ENCODE measurements at regions not wholly inside any gene's neighbourhood (a gene's known extent, or its start where the extent isn't known, plus 50 kb on each side); places are given as distances from the start of the nearest gene placed in this dataset.

GRCh38 chr17:71828182-71828596 lies 292.6 kb upstream of the SOX9 start:
- no peak overlapping the region for H3K27ac Mint-ChIP-seq (ENCODE audit: unreplicated experiment)
- BruUV-seq (replicated peaks), result no TSS peak
- no peaks in the 10 kb centered on the region for H3K9me3 Mint-ChIP-seq (ENCODE audit: low read depth, unreplicated experiment)
- H3K4me1 Mint-ChIP-seq (ENCODE audit: low read depth, unreplicated experiment), result no peaks in the 10 kb centered on the region
- TF ChIP-seq, protein P1, sequence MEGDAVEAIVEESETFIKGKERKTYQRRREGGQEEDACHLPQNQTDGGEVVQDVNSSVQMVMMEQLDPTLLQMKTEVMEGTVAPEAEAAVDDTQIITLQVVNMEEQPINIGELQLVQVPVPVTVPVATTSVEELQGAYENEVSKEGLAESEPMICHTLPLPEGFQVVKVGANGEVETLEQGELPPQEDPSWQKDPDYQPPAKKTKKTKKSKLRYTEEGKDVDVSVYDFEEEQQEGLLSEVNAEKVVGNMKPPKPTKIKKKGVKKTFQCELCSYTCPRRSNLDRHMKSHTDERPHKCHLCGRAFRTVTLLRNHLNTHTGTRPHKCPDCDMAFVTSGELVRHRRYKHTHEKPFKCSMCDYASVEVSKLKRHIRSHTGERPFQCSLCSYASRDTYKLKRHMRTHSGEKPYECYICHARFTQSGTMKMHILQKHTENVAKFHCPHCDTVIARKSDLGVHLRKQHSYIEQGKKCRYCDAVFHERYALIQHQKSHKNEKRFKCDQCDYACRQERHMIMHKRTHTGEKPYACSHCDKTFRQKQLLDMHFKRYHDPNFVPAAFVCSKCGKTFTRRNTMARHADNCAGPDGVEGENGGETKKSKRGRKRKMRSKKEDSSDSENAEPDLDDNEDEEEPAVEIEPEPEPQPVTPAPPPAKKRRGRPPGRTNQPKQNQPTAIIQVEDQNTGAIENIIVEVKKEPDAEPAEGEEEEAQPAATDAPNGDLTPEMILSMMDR (IDR thresholded peaks at IDR 0.05; ENCODE audit: unreplicated experiment), result no peak
- H3K4me3 Mint-ChIP-seq (ENCODE audit: low read depth, unreplicated experiment), result no peak overlapping the region
- DNase-seq, result no peak
- CTCF ChIA-PET, result no interaction called here
- H3K36me3 Mint-ChIP-seq (ENCODE audit: insufficient read depth, unreplicated experiment), result no peaks in the 10 kb centered on the region
- peaks cover 51% of the 10 kb centered on the region for H3K27me3 Mint-ChIP-seq (ENCODE audit: unreplicated experiment)
- intact Hi-C loops (cut with micrococcal nuclease; ENCODE audit: unreplicated experiment), result no loop called here

DNA sequence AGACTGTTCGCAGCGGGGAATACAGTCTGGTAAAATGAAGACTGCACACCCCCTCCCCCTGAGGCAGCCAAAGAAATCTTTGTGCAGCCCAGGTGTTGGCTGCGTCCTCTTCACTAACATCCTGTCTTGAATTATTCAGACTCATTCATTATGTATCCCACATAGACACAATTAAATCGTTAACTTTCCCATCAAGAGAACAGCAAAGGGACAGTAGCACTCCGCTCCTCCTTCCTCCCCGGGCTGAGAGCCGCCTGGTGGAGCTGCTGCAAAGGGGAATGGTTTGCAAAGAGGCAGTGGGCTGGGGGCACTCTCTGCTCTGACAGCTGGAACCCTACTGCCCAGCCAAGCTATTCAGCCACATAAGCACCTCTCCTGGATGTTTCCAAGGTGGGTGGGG lies 290.0 kb upstream of the SOX9 start:
- Mint-ChIP-seq H3K4me3 (ENCODE audit: low read depth, unreplicated experiment) (no peak overlapping the region), H3K4me1 (ENCODE audit: low read depth, unreplicated experiment) (no peaks in the 10 kb centered on the region), H3K27me3 (ENCODE audit: unreplicated experiment) (peaks cover 36% of the 10 kb centered on the region), H3K27ac (ENCODE audit: unreplicated experiment) (no peak overlapping the region), H3K36me3 (ENCODE audit: insufficient read depth, unreplicated experiment) (no peaks in the 10 kb centered on the region), H3K9me3 (ENCODE audit: low read depth, unreplicated experiment) (no peaks in the 10 kb centered on the region)
- CTCF ChIA-PET, result no interaction called here
- TF ChIP-seq, protein P1 (IDR thresholded peaks at IDR 0.05; ENCODE audit: unreplicated experiment), result no peak
- intact Hi-C loops (cut with micrococcal nuclease; ENCODE audit: unreplicated experiment), result no loop called here
- no peak for DNase-seq
- no TSS peak for BruUV-seq (replicated peaks)

- H3K9me3 Mint-ChIP-seq (ENCODE audit: low read depth, unreplicated experiment), result peaks cover 7% of the 10 kb centered on the region
- TF ChIP-seq, protein P1 (IDR thresholded peaks at IDR 0.05; ENCODE audit: unreplicated experiment), result no peak
- DNase-seq, result no peak
- no peaks in the 10 kb centered on the region for H3K36me3 Mint-ChIP-seq (ENCODE audit: insufficient read depth, unreplicated experiment)
- CTCF ChIA-PET, result no interaction called here
- no peaks in the 10 kb centered on the region for H3K4me1 Mint-ChIP-seq (ENCODE audit: low read depth, unreplicated experiment)
- no peak overlapping the region for H3K27ac Mint-ChIP-seq (ENCODE audit: unreplicated experiment)
- H3K4me3 Mint-ChIP-seq (ENCODE audit: low read depth, unreplicated experiment), result no peak overlapping the region
- BruUV-seq (replicated peaks), result no TSS peak
- intact Hi-C loops (cut with micrococcal nuclease; ENCODE audit: unreplicated experiment), result no loop called here
- H3K27me3 Mint-ChIP-seq (ENCODE audit: unreplicated experiment), result no peaks in the 10 kb centered on the region
Measured at GRCh38 chr17:71842986-71843385, 277.8 kb upstream of the SOX9 start.

GRCh38 chr17:71845337-71845736 lies 275.5 kb upstream of the SOX9 start:
- no peaks in the 10 kb centered on the region for H3K4me1 Mint-ChIP-seq (ENCODE audit: low read depth, unreplicated experiment)
- no peak overlapping the region for H3K27ac Mint-ChIP-seq (ENCODE audit: unreplicated experiment)
- intact Hi-C loops (cut with micrococcal nuclease; ENCODE audit: unreplicated experiment), result no loop called here
- no TSS peak for BruUV-seq (replicated peaks)
- H3K4me3 Mint-ChIP-seq (ENCODE audit: low read depth, unreplicated experiment), result no peak overlapping the region
- CTCF ChIA-PET, result no interaction called here
- H3K36me3 Mint-ChIP-seq (ENCODE audit: insufficient read depth, unreplicated experiment), result no peaks in the 10 kb centered on the region
- peaks cover 7% of the 10 kb centered on the region for H3K9me3 Mint-ChIP-seq (ENCODE audit: low read depth, unreplicated experiment)
- no peaks in the 10 kb centered on the region for H3K27me3 Mint-ChIP-seq (ENCODE audit: unreplicated experiment)
- TF ChIP-seq, protein P1 (IDR thresholded peaks at IDR 0.05; ENCODE audit: unreplicated experiment), result no peak
- no peak for DNase-seq
